ENCODE measurements at regions not wholly inside any gene's neighbourhood (a gene's known extent, or its start where the extent isn't known, plus 50 kb on each side); places are given as distances from the start of the nearest gene placed in this dataset.

GRCh38 chr12:13595536-13596443 lies 385.6 kb downstream of the GRIN2B start:
- DNase-seq (ENCODE audit: low spot score) = no peak

- no peak for DNase-seq (ENCODE audit: low spot score)
Observed at GRCh38 chr12:13594731-13595514, 386.5 kb downstream of the GRIN2B start.

- DNase-seq (ENCODE audit: low spot score) = no peak
Observed at GRCh38 chr12:13592063-13592942, 389.1 kb downstream of the GRIN2B start.

GRCh38 chr12:13591488-13591887 lies 389.9 kb downstream of the GRIN2B start:
- no peak for DNase-seq (ENCODE audit: low spot score)

DNA sequence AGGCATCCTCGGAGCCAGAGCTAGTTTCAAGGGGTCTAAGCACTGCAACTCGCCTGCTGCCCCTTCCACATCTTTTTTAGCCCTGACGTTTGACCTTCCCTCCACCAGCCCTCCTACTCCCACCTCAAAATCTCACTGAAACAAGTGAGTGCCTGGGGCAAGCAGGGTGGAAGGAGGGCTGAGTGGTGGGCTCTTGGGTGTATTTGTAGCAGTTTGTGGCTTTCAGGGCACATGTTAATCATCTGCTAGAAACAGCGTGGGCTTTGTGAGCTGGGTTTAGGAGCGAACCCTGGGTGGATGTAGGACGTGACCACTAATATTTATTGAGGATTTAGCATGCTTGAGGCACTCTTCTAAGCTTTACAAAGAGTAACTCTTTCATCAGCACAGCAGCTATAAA lies 390.3 kb downstream of the GRIN2B start:
- no peak for DNase-seq (ENCODE audit: low spot score)

GRCh38 chr12:13588574-13588973 lies 392.0 kb downstream of the EMP1 start:
- no peak for DNase-seq (ENCODE audit: low spot score)

DNA sequence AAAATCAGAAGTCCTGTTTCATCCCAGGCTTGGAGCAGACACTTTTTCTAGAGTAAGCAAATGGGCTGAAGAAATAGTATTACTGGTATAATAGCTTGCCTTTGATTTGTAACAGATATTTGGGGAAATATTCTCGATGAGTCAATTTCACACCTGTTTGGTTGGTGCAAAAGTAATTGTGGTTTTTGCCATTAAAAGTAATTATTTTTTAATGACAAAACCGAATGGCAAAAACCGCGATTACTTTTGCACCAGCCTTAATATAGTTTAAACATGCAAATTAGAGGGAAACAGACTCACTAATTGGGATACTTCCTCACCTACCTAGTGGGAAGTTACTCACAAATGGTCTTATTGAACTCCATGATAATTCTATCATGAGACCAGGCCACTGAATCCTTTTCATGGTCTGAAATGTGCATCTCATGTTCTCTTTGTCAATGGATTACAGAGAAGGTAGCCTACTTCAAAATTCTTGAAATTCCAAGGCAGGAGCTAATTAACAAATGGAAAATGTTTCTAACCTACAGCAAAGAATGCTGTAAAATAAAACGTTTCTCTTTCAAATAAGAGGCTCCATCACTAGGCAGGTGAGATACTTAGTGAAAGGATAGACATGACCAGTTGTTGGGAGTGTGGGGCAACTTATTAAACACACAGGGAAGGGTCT lies 391.3 kb downstream of the EMP1 start:
- DNase-seq (ENCODE audit: low spot score) = no peak

DNA sequence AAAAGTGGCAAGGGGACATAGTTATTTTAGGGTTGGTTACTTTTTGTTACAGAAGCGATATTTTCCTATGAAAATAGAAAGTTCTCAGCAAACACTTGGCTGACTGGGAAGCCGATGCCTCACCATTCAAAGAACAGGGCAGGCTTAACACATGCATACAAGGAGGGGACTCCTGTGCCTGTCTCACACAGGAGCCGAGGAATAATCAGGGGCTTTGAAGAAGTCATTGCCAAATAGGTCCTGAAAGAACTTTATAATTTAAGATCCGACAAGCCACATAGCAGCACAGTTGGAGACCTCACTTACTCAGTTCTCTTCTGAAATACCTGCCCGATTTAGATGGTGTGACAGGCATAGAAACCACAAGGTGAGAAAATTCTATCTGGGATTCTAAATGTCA lies 389.8 kb downstream of the EMP1 start:
- no peak for DNase-seq (ENCODE audit: low spot score)

DNA sequence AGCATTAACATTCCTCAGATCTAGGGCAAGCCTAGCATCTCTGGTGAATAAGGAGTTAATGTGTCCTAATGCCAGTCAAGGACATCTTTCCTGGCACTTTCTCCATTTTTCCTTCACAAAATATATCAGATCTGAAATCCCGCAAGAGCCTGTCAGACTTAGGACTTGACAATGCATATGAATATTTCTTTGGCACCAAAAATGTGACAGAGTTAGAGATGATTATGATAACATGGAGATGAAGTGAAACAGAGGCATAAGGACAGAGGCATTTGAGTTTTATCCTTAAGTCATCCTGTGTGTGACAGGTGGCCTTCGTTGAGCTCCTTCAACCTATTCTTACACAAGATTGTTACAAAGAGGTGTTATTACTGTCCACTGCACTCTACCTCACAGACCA lies 388.0 kb downstream of the EMP1 start:
- DNase-seq (ENCODE audit: low spot score) = no peak

- no peak for DNase-seq (ENCODE audit: low spot score)
Observed at GRCh38 chr12:13583630-13584029, 387.1 kb downstream of the EMP1 start.

GRCh38 chr12:13582421-13582820 lies 385.9 kb downstream of the EMP1 start:
- DNase-seq (ENCODE audit: low spot score) = no peak

DNA sequence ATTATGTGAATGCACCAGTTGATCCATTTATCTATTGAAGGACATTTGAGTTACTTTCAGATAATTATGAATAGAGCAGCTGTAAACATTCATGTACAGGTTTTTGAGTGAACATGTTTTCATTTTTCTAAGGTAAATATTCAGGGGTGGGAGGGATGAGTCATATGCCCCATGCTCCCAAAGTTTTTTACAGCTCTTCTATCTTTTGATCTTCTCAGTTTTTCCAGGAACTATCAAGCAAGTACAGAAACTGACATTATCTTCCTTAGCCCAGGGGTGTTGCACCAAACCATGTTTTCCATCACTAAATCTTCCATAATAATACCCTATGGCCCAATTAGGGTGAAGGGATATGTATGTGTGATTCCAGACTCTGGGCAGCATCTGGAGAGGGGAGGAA lies 384.5 kb downstream of the EMP1 start:
- no peak for DNase-seq (ENCODE audit: low spot score)

- DNase-seq (ENCODE audit: low spot score) = no peak
Observed at GRCh38 chr12:13580206-13580605, 383.7 kb downstream of the EMP1 start.

DNA sequence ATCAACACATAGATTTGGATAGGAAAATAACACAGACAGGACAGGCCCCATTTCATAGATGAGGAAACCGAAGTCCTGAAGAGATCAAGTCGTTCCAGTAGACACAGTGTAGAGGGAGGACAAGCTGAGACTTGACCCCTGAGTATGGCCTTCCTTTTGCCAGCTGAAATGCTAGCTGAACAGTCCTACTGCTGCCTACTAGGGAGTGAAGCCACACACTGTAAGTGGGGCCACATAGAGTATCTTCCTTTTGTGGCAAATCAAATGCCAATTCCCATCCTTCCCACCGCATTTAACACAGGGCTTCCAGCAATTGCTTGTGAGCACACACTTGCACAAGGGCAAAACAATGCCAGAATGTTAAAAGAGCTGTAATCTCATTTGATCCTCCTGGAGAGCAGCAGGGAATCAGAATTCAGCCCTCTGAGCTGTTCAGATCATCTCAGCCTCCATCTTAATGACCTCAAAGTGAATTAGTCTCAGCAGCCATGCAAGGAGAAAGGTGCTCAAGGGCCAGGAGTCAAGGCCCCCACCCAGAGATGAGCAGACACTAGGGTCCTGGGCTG lies 380.5 kb downstream of the EMP1 start:
- no peak for DNase-seq (ENCODE audit: low spot score)

- no peak for DNase-seq (ENCODE audit: low spot score)
Observed at GRCh38 chr12:13573698-13574321, 377.3 kb downstream of the EMP1 start.

GRCh38 chr12:13571035-13571434 lies 374.5 kb downstream of the EMP1 start:
- DNase-seq (ENCODE audit: low spot score) = no peak

- no peak for DNase-seq (ENCODE audit: low spot score)
Observed at GRCh38 chr12:13570005-13570694, 373.6 kb downstream of the EMP1 start.

DNA sequence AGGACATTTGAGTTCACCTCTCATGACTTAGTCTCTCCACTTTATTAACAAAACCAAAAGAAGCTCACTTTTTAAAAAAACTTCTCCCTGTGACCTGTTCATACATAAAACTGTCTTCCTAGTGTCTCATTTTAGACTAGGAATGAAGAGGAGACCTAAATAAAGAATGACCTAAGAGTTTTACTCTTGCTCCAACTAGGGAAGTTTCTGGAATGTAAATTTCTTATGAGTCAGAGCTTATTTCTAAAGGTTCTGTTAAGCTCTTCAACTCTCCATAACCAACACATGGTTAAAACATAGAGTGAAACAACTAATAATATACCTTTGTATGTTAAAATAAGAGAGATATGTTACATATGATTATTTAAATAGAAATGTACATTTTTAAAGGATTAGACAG lies 369.8 kb downstream of the EMP1 start:
- DNase-seq (ENCODE audit: low spot score) = no peak

- no peak for DNase-seq (ENCODE audit: low spot score)
Observed at GRCh38 chr12:13564266-13564810, 367.8 kb downstream of the EMP1 start.

DNA sequence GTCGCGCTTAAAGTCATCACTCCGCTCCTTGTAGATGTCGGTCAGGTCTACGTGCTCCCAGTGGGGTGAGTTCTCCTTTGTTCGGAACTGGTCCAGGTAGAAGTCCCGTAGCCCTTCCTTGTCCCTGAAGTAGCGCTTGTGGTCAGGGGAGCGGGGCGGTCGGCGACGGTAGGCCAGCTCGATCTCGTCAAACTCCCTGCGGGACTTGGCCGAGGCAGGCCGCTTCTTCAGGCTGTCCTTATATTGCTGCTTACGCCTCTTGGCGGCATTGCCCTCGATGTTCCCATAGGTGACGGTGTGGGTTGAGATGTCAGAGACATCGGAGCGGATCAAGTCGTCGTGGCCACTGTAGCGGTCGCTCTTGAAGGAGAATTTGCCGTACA lies 367.2 kb downstream of the EMP1 start:
- DNase-seq (ENCODE audit: low spot score) = no peak
